Urothelium cell line (cell line): ENCODE measurements at regions not wholly inside any gene's neighbourhood (a gene's known extent, or its start where the extent isn't known, plus 50 kb on each side); places are given as distances from the start of the nearest gene placed in this dataset.
"Not testable (repeated sequence)": the region's sequence is repeated elsewhere in the genome, so short reads cannot be mapped to it uniquely, and the experiment has no call there.

Experiments used
- DNase-seq: peaks from one replicate; pipeline ENCODE4 v3.0.0; 2011; ENCODE audit warnings: low spot score, mixed read lengths
- FAIRE-seq: peaks from 2 replicates; lab custom pipeline; 2011; peaks lifted over from hg19 to GRCh38; lab: Jason Lieb, UNC

GRCh38 chr7:106386958-106387357 is 102.2 kb upstream of the NAMPT start:
- DNase-seq (no peak), FAIRE-seq (no peak)

GRCh38 chr7:106384373-106384772 is 99.6 kb upstream of the NAMPT start:
- peak; percentile 48 for FAIRE-seq
- DNase-seq, result no peak

- FAIRE-seq (no peak), DNase-seq (no peak)
Measured at GRCh38 chr7:106382929-106383328, 98.1 kb upstream of the NAMPT start.

GRCh38 chr7:106382129-106382528 is 97.3 kb upstream of the NAMPT start:
- FAIRE-seq, result no peak
- DNase-seq, result no peak

GRCh38 chr7:106381252-106381651 is 96.5 kb upstream of the NAMPT start:
- no peak for DNase-seq
- FAIRE-seq, result no peak

DNA sequence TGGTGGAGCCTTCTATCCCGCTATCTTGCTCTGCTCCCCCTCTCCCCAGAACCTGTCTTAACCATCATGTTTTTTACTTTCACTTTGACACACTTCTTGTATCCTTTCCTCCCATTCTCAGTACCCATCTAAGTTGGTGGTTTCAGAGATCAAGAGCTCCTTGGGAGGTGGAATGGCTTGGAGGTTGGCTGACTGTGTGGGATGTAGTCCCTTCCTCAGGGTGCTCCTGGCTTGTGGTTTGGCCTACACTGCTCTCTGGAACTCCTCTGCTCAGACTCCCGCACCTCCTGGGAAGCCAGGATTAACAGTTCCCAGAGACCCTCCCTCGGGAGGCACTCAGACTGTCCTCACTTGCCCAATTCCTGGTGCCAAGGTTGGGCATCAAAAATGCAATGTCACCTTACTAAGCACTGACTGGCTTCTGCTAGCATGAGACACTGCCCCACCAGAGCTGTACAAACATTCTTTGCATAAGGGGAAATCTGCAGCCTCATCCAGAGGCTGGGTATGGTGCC is 93.1 kb upstream of the NAMPT start:
- FAIRE-seq (no peak), DNase-seq (no peak)

GRCh38 chr7:106376026-106376799 is 91.4 kb upstream of the NAMPT start:
- DNase-seq (no peak), FAIRE-seq (no peak)

- DNase-seq (no peak), FAIRE-seq (no peak)
Measured at GRCh38 chr7:106375499-106375898, 90.7 kb upstream of the NAMPT start.

GRCh38 chr7:106374437-106374836 is 89.7 kb upstream of the NAMPT start:
- FAIRE-seq (no peak), DNase-seq (no peak)

GRCh38 chr7:106372595-106373318 is 88.0 kb upstream of the NAMPT start:
- DNase-seq (no peak), FAIRE-seq (no peak)

DNA sequence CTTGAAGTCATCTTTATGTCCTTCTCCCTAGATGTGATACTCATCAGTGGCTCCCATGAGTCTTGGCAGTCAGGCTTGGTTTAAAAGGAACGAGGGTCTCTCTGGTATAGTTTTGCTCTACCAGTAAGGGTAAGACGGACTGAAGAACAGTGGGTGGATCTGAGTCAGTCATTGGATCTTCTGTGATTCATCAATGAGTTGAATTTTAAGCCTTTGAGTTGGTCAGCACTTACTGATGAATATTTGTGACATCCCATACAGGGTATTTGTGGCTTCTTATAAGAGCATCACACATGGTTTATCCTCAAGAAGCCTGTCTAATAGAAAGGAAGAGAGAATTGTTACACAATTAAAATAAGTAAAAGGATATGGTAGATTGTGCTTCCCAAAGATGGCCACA is 87.3 kb upstream of the NAMPT start:
- no peak for DNase-seq

GRCh38 chr7:106371629-106372028 is 86.8 kb upstream of the NAMPT start:
- DNase-seq (no peak), FAIRE-seq (no peak)

More for the DNA sequence above, 87.3 kb upstream of the NAMPT start:
- FAIRE-seq, result no peak

- FAIRE-seq (peak; percentile 92), DNase-seq (no peak)
Measured at GRCh38 chr7:106370542-106370941, 85.8 kb upstream of the NAMPT start.

- no peak for DNase-seq
- FAIRE-seq, result no peak
Measured at GRCh38 chr7:106369816-106370215, 85.0 kb upstream of the NAMPT start.

- DNase-seq (peak; percentile 50), FAIRE-seq (no peak)
Measured at GRCh38 chr7:106369352-106369751, 84.6 kb upstream of the NAMPT start.

DNA sequence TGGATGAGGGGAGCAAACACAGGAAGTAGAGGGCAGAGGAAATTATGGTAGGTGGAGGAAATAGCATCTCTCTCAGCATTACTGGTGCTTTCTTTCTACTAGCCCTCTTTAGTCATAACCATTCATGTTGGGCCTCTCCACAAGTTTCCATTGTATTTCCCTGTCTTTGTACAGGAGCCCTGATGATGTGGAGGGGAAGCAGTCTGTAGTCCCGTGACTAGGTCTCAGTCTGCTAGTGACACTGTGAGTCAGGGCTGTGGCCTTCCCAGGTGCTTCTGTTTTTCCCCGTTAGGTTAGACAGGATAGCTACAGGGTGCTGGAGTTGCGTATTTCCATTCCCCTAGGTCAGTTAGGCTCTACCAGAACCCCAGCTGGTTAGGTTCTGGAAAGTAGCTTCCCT is 82.9 kb upstream of the NAMPT start:
- no peak for FAIRE-seq
- DNase-seq, result no peak

GRCh38 chr7:106367018-106367420 is 82.2 kb upstream of the NAMPT start:
- DNase-seq, result no peak
- no peak for FAIRE-seq

DNA sequence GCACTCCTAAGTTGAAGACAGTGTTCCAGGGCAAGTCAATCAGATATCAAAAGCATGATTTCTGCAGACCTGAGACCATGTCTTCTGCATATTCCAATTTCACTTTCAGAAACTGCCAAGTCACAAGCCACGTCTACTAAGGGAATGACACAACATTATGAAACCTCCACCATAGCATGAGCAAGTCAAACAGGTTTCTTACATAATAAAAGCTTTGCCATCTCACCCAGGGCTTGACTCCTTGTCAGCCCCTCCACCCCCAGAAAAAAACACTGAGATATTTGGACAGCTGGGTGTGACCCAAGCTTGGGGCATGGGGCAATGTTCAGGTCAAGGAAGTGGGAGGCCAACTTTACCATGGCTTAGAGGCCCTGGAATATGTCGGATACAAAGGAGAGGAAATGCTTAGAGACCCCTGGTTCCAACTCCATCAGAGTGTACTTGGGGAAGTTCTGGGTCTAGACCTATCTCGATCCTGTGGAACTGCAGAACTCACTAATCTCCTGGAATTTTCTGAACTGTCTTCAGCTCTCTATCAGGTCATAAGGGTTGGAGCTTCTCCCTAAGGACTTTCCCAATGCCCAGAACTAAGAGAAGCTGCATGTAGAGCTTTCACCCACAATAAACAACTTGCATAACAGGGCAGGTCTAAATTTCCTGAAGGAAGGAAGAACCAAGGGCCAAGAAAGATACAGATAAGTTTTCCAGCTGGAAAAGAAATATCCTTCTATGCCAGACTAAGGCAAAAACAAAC is 80.6 kb upstream of the NAMPT start:
- no peak for FAIRE-seq
- no peak for DNase-seq

DNA sequence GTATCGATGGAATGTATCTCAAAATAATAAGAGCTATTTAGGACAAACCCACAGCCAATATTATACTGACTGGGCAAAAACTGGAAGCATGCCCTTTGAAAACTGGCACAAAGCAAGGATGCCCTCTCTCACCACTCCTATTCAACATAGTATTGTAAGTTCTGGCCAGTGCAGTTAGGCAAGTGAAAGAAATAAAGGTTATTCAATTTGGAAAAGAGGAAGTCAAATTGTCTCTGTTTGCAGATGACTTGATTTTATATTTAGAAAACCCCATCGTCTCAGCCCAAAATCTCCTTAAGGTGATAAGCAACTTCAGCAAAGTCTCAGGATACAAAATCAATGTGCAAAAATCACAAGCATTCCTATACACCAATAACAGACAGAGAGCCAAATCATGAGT is 77.7 kb upstream of the NAMPT start:
- FAIRE-seq, DNase-seq: not testable (repeated sequence)

GRCh38 chr7:106358103-106358663 is 73.4 kb upstream of the NAMPT start:
- FAIRE-seq (no peak), DNase-seq (no peak)

GRCh38 chr7:106357675-106358074 is 72.9 kb upstream of the NAMPT start:
- no peak for DNase-seq
- FAIRE-seq, result no peak
